GM10248 (cell line): ENCODE measurements at regions not wholly inside any gene's neighbourhood (a gene's known extent, or its start where the extent isn't known, plus 50 kb on each side); places are given as distances from the start of the nearest gene placed in this dataset.

Experiments used
- CTCF ChIA-PET: fragments of 300-600 bp; sonication (Branson Sonifier 250); formaldehyde crosslinking; extraction: SDS; loops from one replicate; lab custom pipeline; 2021; ENCODE audit warnings: antibody characterized with exemption; lab: Yijun Ruan, JAX
- POLR2A ChIA-PET: fragments of 350-650 bp; sonication (Branson Sonifier 250); formaldehyde crosslinking; extraction: SDS; loops from one replicate; lab custom pipeline; 2020; ENCODE audit warnings: antibody characterized with exemption; lab: Yijun Ruan, JAX
- DNase-seq: peaks from one replicate; pipeline ENCODE4 v3.0.0; 2012; ENCODE audit errors: extremely low spot score
- CTCF ChIP-seq: IDR thresholded peaks from 2 replicates; pipeline ENCODE4 v1.5.1; 2012; ENCODE audit warnings: mild to moderate bottlenecking, low read depth; ENCODE audit errors: extremely low read depth, missing control alignments, control extremely low read depth

GRCh38 chr12:66942741-66943465 lies 264.0 kb upstream of the GRIP1 start:
- TF ChIP-seq CTCF: no peak
- DNase-seq: no peak
- CTCF ChIA-PET: no interaction called here
- POLR2A ChIA-PET: no interaction called here

GRCh38 chr12:66944365-66944764 lies 265.5 kb upstream of the GRIP1 start:
- CTCF ChIA-PET: interaction anchor here (1.0 kb wide), 1 partner anchor 13 kb away, joined by 3 read pairs; no protein-coding TSS in a partner anchor
- TF ChIP-seq CTCF: no peak
- POLR2A ChIA-PET: no interaction called here
- DNase-seq: no peak

- no peak for TF ChIP-seq CTCF
- CTCF ChIA-PET: interaction anchor here (0.9 kb wide), 1 partner anchor 38 kb away, joined by 3 read pairs; no protein-coding TSS in a partner anchor
- DNase-seq: no peak
- POLR2A ChIA-PET: no interaction called here
Measured at GRCh38 chr12:66945189-66945817, 266.4 kb upstream of the GRIP1 start.

GRCh38 chr12:66947119-66947518 lies 268.2 kb upstream of the GRIP1 start:
- CTCF ChIA-PET: no interaction called here
- TF ChIP-seq CTCF: no peak
- no peak for DNase-seq
- POLR2A ChIA-PET: no interaction called here

GRCh38 chr12:66952668-66953067 lies 273.8 kb upstream of the GRIP1 start:
- DNase-seq: no peak
- POLR2A ChIA-PET: no interaction called here
- CTCF ChIA-PET: interaction anchor here (1.2 kb wide), 1 partner anchor 12 kb away, joined by 3 read pairs; no protein-coding TSS in a partner anchor
- TF ChIP-seq CTCF: no peak

GRCh38 chr12:66956300-66956699 lies 277.4 kb upstream of the GRIP1 start:
- no peak for DNase-seq
- ChIA-PET CTCF (interaction anchor here (1.2 kb wide), 1 partner anchor 12 kb away, joined by 3 read pairs; no protein-coding TSS in a partner anchor), POLR2A (no interaction called here)
- no peak for TF ChIP-seq CTCF
